K562 (cell line): ENCODE measurements at regions not wholly inside any gene's neighbourhood (a gene's known extent, or its start where the extent isn't known, plus 50 kb on each side); places are given as distances from the start of the nearest gene placed in this dataset.

Experiments used
- CTCF ChIP-seq, 3 experiments: IDR thresholded peaks in 2 of 3; conservative IDR thresholded peaks in 1 of 3; 2 replicates each; pipeline ENCODE4 v1.5.1; 2011 to 2012; ENCODE audit warnings: low read length in 3 of 3, mild to moderate bottlenecking in 3 of 3, control low read depth in 2 of 3, improper control_type of control experiment in 1 of 3, inconsistent platforms in 1 of 3, low read depth in 1 of 3, mixed read lengths in 1 of 3, moderate library complexity in 1 of 3; ENCODE audit not compliant: insufficient read depth in 2 of 3
- ZFP1 ChIP-seq: fragments of 450-650 bp; formaldehyde crosslinking; IDR thresholded peaks from 2 replicates; pipeline ENCODE4 v1.4.0; 2020; ENCODE audit warnings: mild to moderate bottlenecking, mixed read lengths
- ZFP36 ChIP-seq: fragments of 150-350 bp; IDR thresholded peaks from 2 replicates; pipeline ENCODE4 v1.6.1; 2018; ENCODE audit warnings: low read length, low read depth; ENCODE audit not compliant: partially characterized antibody
- ZNF57 ChIP-seq: fragments of 450-650 bp; formaldehyde crosslinking; IDR thresholded peaks from 2 replicates; pipeline ENCODE4 v1.4.0; 2020; ENCODE audit warnings: mild to moderate bottlenecking, moderate library complexity

- TF ChIP-seq ZNF57 = no peak
- no peak for TF ChIP-seq ZFP36
- TF ChIP-seq ZFP1 (CRISPR knock-in tag) = no peak
- TF ChIP-seq CTCF (IDR thresholded peaks at IDR 0.05 in 2 of 3, conservative IDR thresholded peaks at IDR 0.05 in 1 of 3; ENCODE audit: insufficient read depth in 2 of 3, low read depth in 1 of 3, low read length in 3 of 3) = no peak
Measured at GRCh38 chr2:6434438-6434837, 431.3 kb downstream of the CMPK2 start.
